Neural progenitor cell (in vitro differentiated cells): ENCODE measurements at regions not wholly inside any gene's neighbourhood (a gene's known extent, or its start where the extent isn't known, plus 50 kb on each side); places are given as distances from the start of the nearest gene placed in this dataset.

Experiments
- DNase-seq: peaks from one replicate; pipeline ENCODE4 v3.0.0-alpha.2; 2016; ENCODE audit warnings: low spot score
- H2AFZ ChIP-seq: fragments of 200-600 bp; sonication (generic); replicated peaks from 2 replicates; pipeline ENCODE4 v1.6.1; 2016; ENCODE audit warnings: antibody characterized with exemption
- H3F3A ChIP-seq: fragments of 200-600 bp; sonication (generic); 2 replicates; pipeline ENCODE4 v1.6.1; 2016; ENCODE audit warnings: antibody characterized with exemption, low read depth
- H3K27ac ChIP-seq: fragments of 200-600 bp; sonication (generic); 2 replicates; pipeline ENCODE4 v1.5.1; 2016; ENCODE audit warnings: mild to moderate bottlenecking
- H3K27me3 ChIP-seq: fragments of 200-600 bp; sonication (generic); 2 replicates; pipeline ENCODE4 v1.6.1; 2016; ENCODE audit warnings: mild to moderate bottlenecking, moderate library complexity
- H3K36me3 ChIP-seq: fragments of 200-600 bp; sonication (generic); 2 replicates; pipeline ENCODE4 v1.5.1; 2016
- H3K4me1 ChIP-seq: fragments of 200-600 bp; sonication (generic); 2 replicates; pipeline ENCODE4 v1.6.1; 2016; ENCODE audit warnings: mixed run types
- H3K4me2 ChIP-seq: fragments of 200-600 bp; sonication (generic); 2 replicates; pipeline ENCODE4 v1.6.1; 2016
- H3K4me3 ChIP-seq: fragments of 200-600 bp; sonication (generic); 2 replicates; pipeline ENCODE4 v1.5.1; 2016
- H3K79me2 ChIP-seq: fragments of 200-600 bp; sonication (generic); 2 replicates; pipeline ENCODE4 v1.6.1; 2016; ENCODE audit warnings: low read depth
- H3K9ac ChIP-seq: fragments of 200-600 bp; sonication (generic); 2 replicates; pipeline ENCODE4 v1.6.1; 2016
- H3K9me3 ChIP-seq: fragments of 200-600 bp; sonication (generic); 2 replicates; pipeline ENCODE4 v1.5.1; 2016; ENCODE audit warnings: low read depth
- H4K20me1 ChIP-seq: fragments of 200-600 bp; sonication (generic); 2 replicates; pipeline ENCODE4 v1.6.1; 2016; ENCODE audit warnings: low read depth
- H3K27ac Mint-ChIP-seq: 3 replicates; pipeline ENCODE4 v1.8.0; 2021; ENCODE audit warnings: mixed read lengths
- H3K27me3 Mint-ChIP-seq: 2 replicates; pipeline ENCODE4 v1.8.0; 2022; ENCODE audit warnings: low read depth, mild to moderate bottlenecking, inconsistent platforms, moderate library complexity, mixed read lengths; ENCODE audit not compliant: insufficient read depth
- H3K36me3 Mint-ChIP-seq: 3 replicates; pipeline ENCODE4 v1.8.0; 2021; ENCODE audit warnings: mixed read lengths
- H3K4me1 Mint-ChIP-seq: 3 replicates; pipeline ENCODE4 v1.8.0; 2021; ENCODE audit warnings: mixed read lengths
- H3K4me3 Mint-ChIP-seq: 3 replicates; pipeline ENCODE4 v1.8.0; 2021; ENCODE audit warnings: mild to moderate bottlenecking, moderate library complexity, mixed read lengths
- H3K9me3 Mint-ChIP-seq: 3 replicates; pipeline ENCODE4 v1.8.0; 2020; ENCODE audit warnings: mixed read lengths
- EZH2 ChIP-seq: fragments of 200-600 bp; sonication (generic); IDR thresholded peaks from 2 replicates; pipeline ENCODE4 v1.6.1; 2017; ENCODE audit warnings: antibody characterized with exemption, mild to moderate bottlenecking, moderate library complexity
- EZH2phosphoT487 ChIP-seq: fragments of 200-600 bp; sonication (generic); IDR thresholded peaks from 2 replicates; pipeline ENCODE4 v1.6.1; 2017; ENCODE audit warnings: antibody characterized with exemption
- TF ChIP-seq, protein P1 (sequence below): fragments of 200-600 bp; sonication (generic); IDR thresholded peaks from 2 replicates; pipeline ENCODE4 v1.5.1; 2017; ENCODE audit warnings: antibody characterized with exemption, mild to moderate bottlenecking

DNA sequence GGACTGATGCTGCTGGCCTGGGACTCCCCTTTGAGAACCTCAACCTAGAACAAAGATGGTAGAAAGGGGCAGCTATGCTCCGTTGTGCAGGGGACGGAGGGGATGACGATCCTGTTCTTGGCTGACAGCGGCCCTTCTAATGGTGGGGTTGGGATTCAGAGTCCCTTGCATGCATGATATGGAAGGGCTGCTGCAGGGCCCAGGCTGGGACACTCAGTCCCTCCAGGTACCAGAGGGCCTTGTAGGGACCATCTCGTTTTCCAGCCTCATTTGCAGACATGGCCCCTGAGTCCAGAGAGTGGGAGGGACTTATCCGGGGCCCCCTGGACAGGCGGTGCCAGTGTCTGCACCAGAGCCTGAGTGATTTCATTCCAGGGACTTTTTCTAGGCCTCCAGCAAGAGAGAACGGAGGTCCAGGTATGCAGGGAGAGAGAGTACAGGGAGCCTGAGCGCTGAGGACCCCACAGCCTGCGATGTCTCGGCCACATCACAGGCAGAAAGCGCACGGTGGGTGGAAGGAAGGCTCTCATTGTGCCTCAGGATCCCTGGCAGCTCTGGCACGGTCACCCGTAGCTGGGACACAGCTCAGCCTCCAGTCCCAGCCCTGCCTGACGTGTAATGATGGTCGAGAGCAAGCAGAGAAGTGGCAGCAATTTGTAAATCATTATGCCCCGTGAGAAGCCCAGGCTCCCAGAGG lies 860.8 kb downstream of the TBC1D22A start:
- H3K4me2 ChIP-seq, result no peak overlapping the region
- DNase-seq, result no peak
- Mint-ChIP-seq H3K27me3 (peaks cover 6% of the 10 kb centered on the region), H3K36me3 (no peaks in the 10 kb centered on the region), H3K4me3 (no peak overlapping the region), H3K4me1 (peaks cover 19% of the 10 kb centered on the region), H3K27ac (no peak overlapping the region), H3K9me3 (peaks cover 7% of the 10 kb centered on the region)
- H3K9ac ChIP-seq, result no peak overlapping the region
- no peaks in the 10 kb centered on the region for H3K36me3 ChIP-seq
- H3K9me3 ChIP-seq, result no peaks in the 10 kb centered on the region
- no peak overlapping the region for H2AFZ ChIP-seq
- H3K79me2 ChIP-seq, result no peaks in the 10 kb centered on the region
- H3F3A ChIP-seq, result peaks cover 3% of the 10 kb centered on the region
- H4K20me1 ChIP-seq, result no peaks in the 10 kb centered on the region
- H3K4me1 ChIP-seq, result no peaks in the 10 kb centered on the region
- no peak for TF ChIP-seq EZH2phosphoT487
- H3K27me3 ChIP-seq, result no peaks in the 10 kb centered on the region
- H3K4me3 ChIP-seq, result no peak overlapping the region
- H3K27ac ChIP-seq, result no peak overlapping the region

DNA sequence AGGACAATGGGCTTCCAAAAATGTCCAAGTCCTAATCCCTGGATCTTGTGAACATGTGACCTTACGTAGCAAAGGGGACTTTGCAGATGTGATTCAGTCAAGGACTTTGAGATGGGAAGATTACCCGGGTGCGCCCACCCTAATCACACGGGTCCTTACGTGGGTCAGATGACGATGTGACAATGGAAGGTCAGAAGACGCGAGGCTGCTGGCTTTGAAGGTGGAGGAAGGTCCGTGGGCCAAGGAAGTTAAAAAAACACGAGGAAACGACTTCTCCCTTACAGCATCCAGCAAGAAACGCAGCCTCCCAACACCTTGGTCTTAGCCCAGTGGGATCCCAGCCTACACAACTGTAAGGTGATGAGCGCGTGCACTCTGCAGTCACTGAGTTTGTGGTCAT lies 860.1 kb downstream of the TBC1D22A start:
- Histone ChIP-seq H4K20me1 (no peaks in the 10 kb centered on the region), H3K27me3 (no peaks in the 10 kb centered on the region), H3K27ac (no peak overlapping the region), H3F3A (no peaks in the 10 kb centered on the region), H3K4me3 (no peak overlapping the region), H3K9ac (no peak overlapping the region), H3K9me3 (no peaks in the 10 kb centered on the region), H2AFZ (no peak overlapping the region), H3K79me2 (no peaks in the 10 kb centered on the region), H3K4me1 (no peaks in the 10 kb centered on the region), H3K36me3 (no peaks in the 10 kb centered on the region), H3K4me2 (no peak overlapping the region)
- no peak for TF ChIP-seq EZH2phosphoT487
- no peak for TF ChIP-seq EZH2
- TF ChIP-seq, protein P1, sequence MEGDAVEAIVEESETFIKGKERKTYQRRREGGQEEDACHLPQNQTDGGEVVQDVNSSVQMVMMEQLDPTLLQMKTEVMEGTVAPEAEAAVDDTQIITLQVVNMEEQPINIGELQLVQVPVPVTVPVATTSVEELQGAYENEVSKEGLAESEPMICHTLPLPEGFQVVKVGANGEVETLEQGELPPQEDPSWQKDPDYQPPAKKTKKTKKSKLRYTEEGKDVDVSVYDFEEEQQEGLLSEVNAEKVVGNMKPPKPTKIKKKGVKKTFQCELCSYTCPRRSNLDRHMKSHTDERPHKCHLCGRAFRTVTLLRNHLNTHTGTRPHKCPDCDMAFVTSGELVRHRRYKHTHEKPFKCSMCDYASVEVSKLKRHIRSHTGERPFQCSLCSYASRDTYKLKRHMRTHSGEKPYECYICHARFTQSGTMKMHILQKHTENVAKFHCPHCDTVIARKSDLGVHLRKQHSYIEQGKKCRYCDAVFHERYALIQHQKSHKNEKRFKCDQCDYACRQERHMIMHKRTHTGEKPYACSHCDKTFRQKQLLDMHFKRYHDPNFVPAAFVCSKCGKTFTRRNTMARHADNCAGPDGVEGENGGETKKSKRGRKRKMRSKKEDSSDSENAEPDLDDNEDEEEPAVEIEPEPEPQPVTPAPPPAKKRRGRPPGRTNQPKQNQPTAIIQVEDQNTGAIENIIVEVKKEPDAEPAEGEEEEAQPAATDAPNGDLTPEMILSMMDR, result no peak
- Mint-ChIP-seq H3K4me3 (no peak overlapping the region), H3K4me1 (peaks cover 18% of the 10 kb centered on the region), H3K9me3 (peaks cover 7% of the 10 kb centered on the region), H3K27me3 (peaks cover 6% of the 10 kb centered on the region), H3K36me3 (no peaks in the 10 kb centered on the region), H3K27ac (no peak overlapping the region)
- no peak for DNase-seq

DNA sequence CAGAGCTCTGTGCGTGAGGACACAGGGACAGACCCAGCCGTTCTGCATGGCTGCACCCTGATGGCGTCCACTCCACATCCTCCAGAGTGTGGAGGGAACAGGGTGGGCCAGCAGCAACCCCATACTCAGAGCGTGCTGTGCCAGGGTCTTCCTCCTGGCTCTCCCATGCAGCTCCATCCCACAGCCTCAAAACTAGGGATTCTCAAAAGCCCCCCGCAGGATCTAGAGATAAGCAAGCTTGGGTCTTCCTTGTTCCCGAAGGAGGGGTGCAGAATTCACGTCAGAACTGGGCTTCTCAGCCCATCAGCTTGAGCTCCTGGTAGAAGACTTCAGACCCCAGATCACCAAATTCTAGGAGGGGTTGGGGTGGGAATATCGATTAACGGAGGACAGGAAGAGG lies 858.8 kb downstream of the TBC1D22A start:
- no peaks in the 10 kb centered on the region for H3K9me3 ChIP-seq
- H3F3A ChIP-seq, result no peaks in the 10 kb centered on the region
- Mint-ChIP-seq H3K36me3 (no peaks in the 10 kb centered on the region), H3K27me3 (peaks cover 11% of the 10 kb centered on the region), H3K27ac (no peak overlapping the region), H3K9me3 (peaks cover 7% of the 10 kb centered on the region), H3K4me3 (no peak overlapping the region), H3K4me1 (peaks cover 16% of the 10 kb centered on the region)
- no peak overlapping the region for H3K9ac ChIP-seq
- H3K79me2 ChIP-seq, result no peaks in the 10 kb centered on the region
- no peak for DNase-seq
- H3K27ac ChIP-seq, result no peak overlapping the region
- no peaks in the 10 kb centered on the region for H3K4me1 ChIP-seq
- no peak overlapping the region for H3K4me2 ChIP-seq
- TF ChIP-seq, protein P1, result no peak
- no peak for TF ChIP-seq EZH2phosphoT487
- no peak for TF ChIP-seq EZH2
- H2AFZ ChIP-seq, result no peak overlapping the region
- no peaks in the 10 kb centered on the region for H3K36me3 ChIP-seq
- H3K4me3 ChIP-seq, result no peak overlapping the region
- H4K20me1 ChIP-seq, result no peaks in the 10 kb centered on the region
- H3K27me3 ChIP-seq, result no peaks in the 10 kb centered on the region

DNA sequence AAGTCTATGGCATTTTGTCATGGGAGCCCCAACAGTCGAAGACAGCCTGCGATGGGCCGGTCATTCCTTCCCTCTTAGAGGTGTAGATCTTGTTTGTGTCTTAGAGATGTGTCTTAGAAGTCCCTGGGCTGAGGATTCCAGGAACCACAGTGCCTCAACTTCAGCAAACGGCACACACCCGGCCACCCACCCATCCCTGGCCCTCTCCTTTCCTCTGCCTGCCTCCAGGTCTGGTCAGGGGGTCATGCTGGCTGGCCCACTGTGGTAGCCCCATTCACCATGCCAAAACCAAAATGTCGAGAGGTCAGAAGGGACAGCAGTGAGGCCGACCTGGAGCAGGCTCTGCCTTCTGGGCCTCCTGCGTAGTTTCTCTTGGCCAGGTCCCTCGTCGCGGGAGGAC lies 857.9 kb downstream of the TBC1D22A start:
- no peaks in the 10 kb centered on the region for H3K27me3 ChIP-seq
- no peak overlapping the region for H3K4me3 ChIP-seq
- H3K9me3 ChIP-seq, result no peaks in the 10 kb centered on the region
- no peak overlapping the region for H3K9ac ChIP-seq
- H3K4me1 Mint-ChIP-seq, result peaks cover 16% of the 10 kb centered on the region
- H3K9me3 Mint-ChIP-seq, result peaks cover 7% of the 10 kb centered on the region
- no peaks in the 10 kb centered on the region for H3K4me1 ChIP-seq
- no peak overlapping the region for H3K27ac Mint-ChIP-seq
- no peak overlapping the region for H3K27ac ChIP-seq
- no peak for TF ChIP-seq EZH2
- TF ChIP-seq EZH2phosphoT487, result no peak
- TF ChIP-seq, protein P1, result no peak
- H3K27me3 Mint-ChIP-seq, result peaks cover 11% of the 10 kb centered on the region
- H4K20me1 ChIP-seq, result no peaks in the 10 kb centered on the region
- H3K4me3 Mint-ChIP-seq, result no peak overlapping the region
- H2AFZ ChIP-seq, result no peak overlapping the region
- H3F3A ChIP-seq, result no peaks in the 10 kb centered on the region
- no peaks in the 10 kb centered on the region for H3K36me3 ChIP-seq
- no peak for DNase-seq
- H3K4me2 ChIP-seq, result no peak overlapping the region
- no peaks in the 10 kb centered on the region for H3K36me3 Mint-ChIP-seq
- H3K79me2 ChIP-seq, result no peaks in the 10 kb centered on the region
